ENCODE measurements at regions not wholly inside any gene's neighbourhood (a gene's known extent, or its start where the extent isn't known, plus 50 kb on each side); places are given as distances from the start of the nearest gene placed in this dataset.

GRCh38 chr12:53830631-53831030 is 78.9 kb upstream of the CISTR start:
- TF ChIP-seq POLR2AphosphoS5 (IDR thresholded peaks at IDR 0.05) (no peak), POLR2A (IDR thresholded peaks at IDR 0.05) (no peak), CTCF (IDR thresholded peaks at IDR 0.05) (no peak), EP300 (IDR thresholded peaks at IDR 0.05) (no peak)

Data from suprapubic skin (tissue), 4 donors.